ENCODE measurements at regions not wholly inside any gene's neighbourhood (a gene's known extent, or its start where the extent isn't known, plus 50 kb on each side); places are given as distances from the start of the nearest gene placed in this dataset.

GRCh38 chr11:23087407-23087806 lies 227.1 kb upstream of the CCDC179 start:
- no peak for DNase-seq
- H3K27me3 Mint-ChIP-seq = no peaks in the 10 kb centered on the region
- H3K4me3 Mint-ChIP-seq = no peak overlapping the region
- intact Hi-C loops (cut with micrococcal nuclease) = no loop called here
- no peaks in the 10 kb centered on the region for H3K36me3 Mint-ChIP-seq (ENCODE audit: low read depth)
- no peaks in the 10 kb centered on the region for H3K4me1 Mint-ChIP-seq
- no peak overlapping the region for H3K27ac Mint-ChIP-seq
- H3K9me3 Mint-ChIP-seq = no peaks in the 10 kb centered on the region

GRCh38 chr11:23090659-23091058 lies 230.4 kb upstream of the CCDC179 start:
- H3K27ac Mint-ChIP-seq = no peak overlapping the region
- no peak for DNase-seq
- H3K36me3 Mint-ChIP-seq (ENCODE audit: low read depth) = no peaks in the 10 kb centered on the region
- H3K9me3 Mint-ChIP-seq = no peaks in the 10 kb centered on the region
- H3K4me1 Mint-ChIP-seq = no peaks in the 10 kb centered on the region
- no peak overlapping the region for H3K4me3 Mint-ChIP-seq
- intact Hi-C loops (cut with micrococcal nuclease) = no loop called here
- H3K27me3 Mint-ChIP-seq = no peaks in the 10 kb centered on the region

GRCh38 chr11:23095650-23096189 lies 235.4 kb upstream of the CCDC179 start:
- Mint-ChIP-seq H3K4me1 (no peaks in the 10 kb centered on the region), H3K9me3 (no peaks in the 10 kb centered on the region), H3K36me3 (ENCODE audit: low read depth) (no peaks in the 10 kb centered on the region), H3K4me3 (no peak overlapping the region), H3K27ac (no peak overlapping the region), H3K27me3 (no peaks in the 10 kb centered on the region)
- DNase-seq = no peak
- intact Hi-C loops (cut with micrococcal nuclease) = no loop called here

- intact Hi-C loops (cut with micrococcal nuclease) = no loop called here
- DNase-seq = no peak
- no peaks in the 10 kb centered on the region for H3K36me3 Mint-ChIP-seq (ENCODE audit: low read depth)
- no peak overlapping the region for H3K4me3 Mint-ChIP-seq
- no peak overlapping the region for H3K27ac Mint-ChIP-seq
- no peaks in the 10 kb centered on the region for H3K9me3 Mint-ChIP-seq
- no peaks in the 10 kb centered on the region for H3K4me1 Mint-ChIP-seq
- H3K27me3 Mint-ChIP-seq = no peaks in the 10 kb centered on the region
These were observed 237.6 kb upstream of the CCDC179 start for GRCh38 chr11:23097891-23098290.

- DNase-seq = no peak
- H3K4me3 Mint-ChIP-seq = no peak overlapping the region
- no peaks in the 10 kb centered on the region for H3K36me3 Mint-ChIP-seq (ENCODE audit: low read depth)
- no peaks in the 10 kb centered on the region for H3K4me1 Mint-ChIP-seq
- H3K27me3 Mint-ChIP-seq = no peaks in the 10 kb centered on the region
- no peak overlapping the region for H3K27ac Mint-ChIP-seq
- intact Hi-C loops (cut with micrococcal nuclease) = no loop called here
- no peaks in the 10 kb centered on the region for H3K9me3 Mint-ChIP-seq
These were observed 239.0 kb upstream of the CCDC179 start for GRCh38 chr11:23099256-23099655.

GRCh38 chr11:23100726-23101125 lies 240.5 kb upstream of the CCDC179 start:
- Mint-ChIP-seq H3K36me3 (ENCODE audit: low read depth) (no peaks in the 10 kb centered on the region), H3K4me3 (no peak overlapping the region), H3K27ac (no peak overlapping the region), H3K4me1 (no peaks in the 10 kb centered on the region), H3K27me3 (no peaks in the 10 kb centered on the region), H3K9me3 (no peaks in the 10 kb centered on the region)
- intact Hi-C loops (cut with micrococcal nuclease) = no loop called here
- DNase-seq = no peak

GRCh38 chr11:23103416-23103815 lies 243.1 kb upstream of the CCDC179 start:
- intact Hi-C loops (cut with micrococcal nuclease) = no loop called here
- H3K27ac Mint-ChIP-seq = no peak overlapping the region

GRCh38 chr11:23111527-23111926 lies 251.3 kb upstream of the CCDC179 start:
- H3K36me3 Mint-ChIP-seq (ENCODE audit: low read depth) = no peaks in the 10 kb centered on the region
- H3K27me3 Mint-ChIP-seq = no peaks in the 10 kb centered on the region
- no peaks in the 10 kb centered on the region for H3K9me3 Mint-ChIP-seq
- no peak for DNase-seq
- no peak overlapping the region for H3K27ac Mint-ChIP-seq
- H3K4me3 Mint-ChIP-seq = no peak overlapping the region
- no peaks in the 10 kb centered on the region for H3K4me1 Mint-ChIP-seq
- intact Hi-C loops (cut with micrococcal nuclease) = no loop called here

More at GRCh38 chr11:23103416-23103815, 243.1 kb upstream of the CCDC179 start:
- H3K36me3 Mint-ChIP-seq (ENCODE audit: low read depth) = no peaks in the 10 kb centered on the region
- H3K9me3 Mint-ChIP-seq = no peaks in the 10 kb centered on the region
- no peak overlapping the region for H3K4me3 Mint-ChIP-seq
- H3K4me1 Mint-ChIP-seq = no peaks in the 10 kb centered on the region
- DNase-seq = no peak
- H3K27me3 Mint-ChIP-seq = no peaks in the 10 kb centered on the region

- H3K27me3 Mint-ChIP-seq = no peaks in the 10 kb centered on the region
- H3K4me3 Mint-ChIP-seq = no peak overlapping the region
- no peak for DNase-seq
- H3K27ac Mint-ChIP-seq = no peak overlapping the region
- H3K36me3 Mint-ChIP-seq (ENCODE audit: low read depth) = no peaks in the 10 kb centered on the region
- H3K4me1 Mint-ChIP-seq = no peaks in the 10 kb centered on the region
- no peaks in the 10 kb centered on the region for H3K9me3 Mint-ChIP-seq
- intact Hi-C loops (cut with micrococcal nuclease) = no loop called here
These were observed 252.1 kb upstream of the CCDC179 start for GRCh38 chr11:23112390-23112789.

GRCh38 chr11:23112987-23113886 lies 253.0 kb upstream of the CCDC179 start:
- intact Hi-C loops (cut with micrococcal nuclease) = no loop called here
- no peak for DNase-seq
- Mint-ChIP-seq H3K4me1 (no peaks in the 10 kb centered on the region), H3K9me3 (no peaks in the 10 kb centered on the region), H3K27me3 (no peaks in the 10 kb centered on the region), H3K36me3 (ENCODE audit: low read depth) (no peaks in the 10 kb centered on the region), H3K4me3 (no peak overlapping the region), H3K27ac (no peak overlapping the region)

GRCh38 chr11:23113887-23114216 lies 253.6 kb upstream of the CCDC179 start:
- Mint-ChIP-seq H3K27ac (no peak overlapping the region), H3K4me1 (no peaks in the 10 kb centered on the region), H3K9me3 (no peaks in the 10 kb centered on the region), H3K36me3 (ENCODE audit: low read depth) (no peaks in the 10 kb centered on the region), H3K4me3 (no peak overlapping the region), H3K27me3 (no peaks in the 10 kb centered on the region)
- DNase-seq = no peak
- intact Hi-C loops (cut with micrococcal nuclease) = no loop called here

- intact Hi-C loops (cut with micrococcal nuclease) = no loop called here
- Mint-ChIP-seq H3K27ac (no peak overlapping the region), H3K4me1 (no peaks in the 10 kb centered on the region), H3K4me3 (no peak overlapping the region), H3K36me3 (ENCODE audit: low read depth) (no peaks in the 10 kb centered on the region), H3K27me3 (no peaks in the 10 kb centered on the region), H3K9me3 (no peaks in the 10 kb centered on the region)
- no peak for DNase-seq
These were observed 263.5 kb upstream of the CCDC179 start for GRCh38 chr11:23123753-23124152.

- Mint-ChIP-seq H3K27me3 (no peaks in the 10 kb centered on the region), H3K4me3 (no peak overlapping the region), H3K36me3 (ENCODE audit: low read depth) (no peaks in the 10 kb centered on the region), H3K27ac (no peak overlapping the region), H3K9me3 (no peaks in the 10 kb centered on the region), H3K4me1 (no peaks in the 10 kb centered on the region)
- DNase-seq = no peak
- intact Hi-C loops (cut with micrococcal nuclease) = no loop called here
These were observed 264.0 kb upstream of the CCDC179 start for GRCh38 chr11:23124249-23124648.

GRCh38 chr11:23124996-23125395 lies 264.7 kb upstream of the CCDC179 start:
- DNase-seq = no peak
- no peak overlapping the region for H3K4me3 Mint-ChIP-seq
- no peaks in the 10 kb centered on the region for H3K36me3 Mint-ChIP-seq (ENCODE audit: low read depth)
- H3K27ac Mint-ChIP-seq = no peak overlapping the region
- intact Hi-C loops (cut with micrococcal nuclease) = no loop called here
- H3K9me3 Mint-ChIP-seq = no peaks in the 10 kb centered on the region
- no peaks in the 10 kb centered on the region for H3K27me3 Mint-ChIP-seq
- H3K4me1 Mint-ChIP-seq = no peaks in the 10 kb centered on the region

GRCh38 chr11:23127706-23128105 lies 267.4 kb upstream of the CCDC179 start:
- peaks cover 4% of the 10 kb centered on the region for H3K9me3 Mint-ChIP-seq
- no peaks in the 10 kb centered on the region for H3K36me3 Mint-ChIP-seq (ENCODE audit: low read depth)
- H3K4me1 Mint-ChIP-seq = no peaks in the 10 kb centered on the region
- no peak overlapping the region for H3K4me3 Mint-ChIP-seq
- DNase-seq = no peak
- no peak overlapping the region for H3K27ac Mint-ChIP-seq
- intact Hi-C loops (cut with micrococcal nuclease) = no loop called here
- no peaks in the 10 kb centered on the region for H3K27me3 Mint-ChIP-seq
